WTC11 (cell line): ENCODE measurements at regions not wholly inside any gene's neighbourhood (a gene's known extent, or its start where the extent isn't known, plus 50 kb on each side); places are given as distances from the start of the nearest gene placed in this dataset.

ENCODE experiments used
- ATF3 ChIP-seq: sonication (generic); formaldehyde crosslinking; conservative IDR thresholded peaks from 2 replicates; pipeline ENCODE4 v1.8.1; 2022; ENCODE audit warnings: mild to moderate bottlenecking, missing genetic modification reagents
- CREB1 ChIP-seq: sonication (generic); formaldehyde crosslinking; IDR thresholded peaks from 2 replicates; pipeline ENCODE4 v1.8.0; 2023; ENCODE audit warnings: mild to moderate bottlenecking, missing genetic modification reagents
- CTCF ChIP-seq: fragments of 200-600 bp; IDR thresholded peaks from 2 replicates; pipeline ENCODE4 v1.8.0; 2022; ENCODE audit warnings: antibody characterized with exemption
- ERG ChIP-seq: fragments of 250-450 bp; sonication (Bioruptor Pico); IDR thresholded peaks from 2 replicates; pipeline ENCODE4 v1.8.0; 2021; ENCODE audit warnings: mild to moderate bottlenecking
- ESRRA ChIP-seq: sonication (generic); formaldehyde crosslinking; IDR thresholded peaks from 2 replicates; pipeline ENCODE4 v1.8.1; 2022; ENCODE audit warnings: mild to moderate bottlenecking, missing genetic modification reagents, borderline replicate concordance
- IRF1 ChIP-seq: sonication (generic); formaldehyde crosslinking; IDR thresholded peaks from 2 replicates; pipeline ENCODE4 v1.8.0; 2023; ENCODE audit warnings: missing genetic modification reagents
- MAX ChIP-seq: sonication (generic); formaldehyde crosslinking; IDR thresholded peaks from 2 replicates; pipeline ENCODE4 v1.8.0; 2022; ENCODE audit warnings: mild to moderate bottlenecking, missing genetic modification reagents
- MLX ChIP-seq: sonication (generic); formaldehyde crosslinking; IDR thresholded peaks from 2 replicates; pipeline ENCODE4 v1.8.1; 2023; ENCODE audit warnings: mild to moderate bottlenecking, missing genetic modification reagents, moderate library complexity
- NFYB ChIP-seq: sonication (generic); formaldehyde crosslinking; conservative IDR thresholded peaks from 2 replicates; pipeline ENCODE4 v1.8.0; 2022; ENCODE audit warnings: low read depth, missing genetic modification reagents
- NR3C1 ChIP-seq: sonication (generic); formaldehyde crosslinking; conservative IDR thresholded peaks from 2 replicates; pipeline ENCODE4 v1.8.1; 2023; ENCODE audit warnings: low read depth, mild to moderate bottlenecking, missing genetic modification reagents
- SMAD3 ChIP-seq: sonication (generic); formaldehyde crosslinking; IDR thresholded peaks from 2 replicates; pipeline ENCODE4 v1.8.0; 2022; ENCODE audit warnings: missing genetic modification reagents, mild to moderate bottlenecking, borderline replicate concordance
- SOX15 ChIP-seq: fragments of 250-450 bp; sonication (Bioruptor Pico); IDR thresholded peaks from 2 replicates; pipeline ENCODE4 v1.9.0; 2021; ENCODE audit warnings: mild to moderate bottlenecking
- ZBTB21 ChIP-seq: sonication (generic); formaldehyde crosslinking; IDR thresholded peaks from 2 replicates; pipeline ENCODE4 v1.8.1; 2023; ENCODE audit warnings: mild to moderate bottlenecking, missing genetic modification reagents, borderline replicate concordance

GRCh38 chr19:30170081-30170480 is 202.1 kb upstream of the ZNF536 start:
- TF ChIP-seq CTCF (no peak), MLX (no peak), MAX (CRISPR knock-in tag) (no peak), ATF3 (CRISPR knock-in tag) (no peak), IRF1 (CRISPR knock-in tag) (no peak), ESRRA (CRISPR knock-in tag) (no peak), ZBTB21 (CRISPR knock-in tag) (no peak), NR3C1 (CRISPR knock-in tag) (no peak), ERG (CRISPR knock-in tag) (no peak), CREB1 (CRISPR knock-in tag) (no peak), SOX15 (no peak), SMAD3 (CRISPR knock-in tag) (no peak), NFYB (CRISPR knock-in tag) (no peak)
